ENCODE measurements at regions not wholly inside any gene's neighbourhood (a gene's known extent, or its start where the extent isn't known, plus 50 kb on each side); places are given as distances from the start of the nearest gene placed in this dataset.
"Not testable (repeated sequence)": the region's sequence is repeated elsewhere in the genome, so short reads cannot be mapped to it uniquely, and the experiment has no call there.

DNA sequence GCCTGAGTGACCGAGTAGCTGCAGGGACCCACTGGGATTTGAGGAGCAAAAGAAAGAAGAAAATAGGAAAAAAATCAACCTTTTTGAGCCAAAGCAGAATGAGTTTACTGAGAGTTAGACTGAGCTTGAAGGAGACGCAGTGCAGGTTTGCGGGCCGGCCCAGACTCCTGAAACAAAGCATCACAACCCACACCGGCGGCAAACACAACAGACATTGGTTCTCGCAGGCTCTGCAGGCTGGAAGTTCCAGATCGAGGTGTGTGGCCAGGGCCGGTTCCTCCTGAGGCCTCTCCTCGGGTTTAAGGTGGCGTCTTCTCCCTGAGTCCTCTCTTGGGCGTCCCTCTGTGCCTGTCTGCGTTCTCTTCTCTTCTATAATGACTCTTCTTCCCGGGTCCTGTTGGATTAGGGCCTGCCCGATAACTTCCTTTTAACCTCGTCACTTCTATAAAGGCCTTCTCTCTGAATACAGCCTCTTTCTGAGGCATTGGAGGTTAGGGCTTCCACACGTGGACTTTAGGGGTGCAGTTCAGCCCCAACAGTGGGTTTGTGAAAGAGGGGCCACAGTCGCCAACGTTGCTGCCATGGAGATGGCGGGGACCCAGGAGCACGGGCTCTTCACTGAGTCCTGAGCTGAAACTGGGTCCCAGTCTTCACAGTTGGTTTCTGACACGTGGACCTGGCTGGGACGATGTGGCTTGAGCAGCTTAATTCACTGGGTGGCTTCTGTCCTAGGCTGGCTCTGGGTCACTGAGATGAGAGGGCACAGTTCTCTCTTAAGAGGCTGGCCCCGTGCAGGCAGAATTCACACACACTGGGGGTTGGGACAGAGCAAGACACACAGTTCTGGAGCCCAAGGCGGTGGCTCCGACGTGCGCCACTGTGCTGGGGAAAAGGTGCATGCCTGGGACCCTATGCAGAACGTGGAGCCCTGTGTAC, 1047.7 kb downstream of the BRD1 start:
- DNase-seq (ENCODE audit: low read depth, low spot score): no peak

DNA sequence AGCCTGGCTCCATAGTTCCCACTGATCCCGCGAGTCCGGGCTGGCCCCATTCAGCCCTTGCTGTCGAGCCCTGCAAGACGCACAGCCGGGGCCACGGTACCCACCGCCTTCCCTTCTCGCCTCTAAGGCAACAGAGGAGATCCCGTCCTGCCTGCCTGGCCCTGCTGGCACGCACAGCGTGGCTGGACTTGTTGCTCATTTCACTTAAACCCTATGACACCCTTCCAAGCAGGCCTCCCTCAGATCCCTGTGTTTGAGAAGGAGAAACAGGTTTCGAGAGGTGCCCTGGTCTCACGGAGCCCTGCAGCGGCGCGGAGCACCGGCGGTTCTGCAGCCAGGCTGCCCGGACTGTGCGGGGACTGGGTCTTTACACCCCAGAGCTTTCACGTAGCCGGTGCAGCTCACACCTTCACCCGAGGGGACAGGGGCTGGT, 1048.4 kb downstream of the BRD1 start:
- no peak for DNase-seq (ENCODE audit: low read depth, low spot score)

DNA sequence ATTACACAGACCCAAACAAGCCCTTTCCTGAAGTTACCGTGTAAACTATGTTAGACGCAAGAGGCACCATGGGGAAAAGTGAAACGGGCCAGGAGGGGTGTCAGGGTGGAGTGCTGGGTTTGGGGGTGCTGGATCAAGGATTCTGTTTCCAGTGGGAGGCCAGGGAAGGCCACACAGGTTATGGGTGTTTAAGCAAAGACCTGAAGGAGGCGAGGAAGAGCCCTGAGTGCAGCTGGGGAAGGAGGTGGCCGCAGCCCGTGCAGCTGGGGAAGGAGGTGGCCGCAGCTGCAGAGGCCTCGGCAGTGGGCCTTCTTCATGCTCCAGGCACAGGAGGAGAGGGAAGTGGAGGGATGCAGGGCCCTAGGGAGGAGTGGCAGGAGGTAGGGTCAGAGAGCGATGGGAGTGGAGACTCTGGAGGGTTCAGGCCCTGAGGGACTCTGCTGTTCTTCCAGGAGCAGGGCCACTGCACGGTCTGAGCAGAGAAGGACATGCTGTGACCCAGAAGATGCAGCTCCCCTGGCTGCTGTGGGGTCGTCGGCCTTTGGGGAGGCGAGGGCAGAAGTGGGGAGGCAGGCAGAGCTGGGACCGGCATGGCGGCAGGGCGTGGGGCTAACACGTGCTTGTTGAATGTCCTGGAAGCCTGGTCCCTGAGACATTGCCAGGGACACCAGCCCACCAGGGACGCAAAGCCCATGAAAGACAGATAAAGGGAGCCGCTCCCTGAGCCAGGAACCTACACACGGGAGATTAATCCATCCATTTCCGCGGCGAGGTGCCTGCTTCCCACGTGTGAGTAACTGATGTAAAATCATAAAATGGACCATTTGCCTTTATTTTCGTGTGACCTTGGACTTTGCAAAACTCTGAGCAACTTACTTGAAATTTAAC, 1049.1 kb downstream of the BRD1 start:
- no peak for DNase-seq (ENCODE audit: low read depth, low spot score)

DNA sequence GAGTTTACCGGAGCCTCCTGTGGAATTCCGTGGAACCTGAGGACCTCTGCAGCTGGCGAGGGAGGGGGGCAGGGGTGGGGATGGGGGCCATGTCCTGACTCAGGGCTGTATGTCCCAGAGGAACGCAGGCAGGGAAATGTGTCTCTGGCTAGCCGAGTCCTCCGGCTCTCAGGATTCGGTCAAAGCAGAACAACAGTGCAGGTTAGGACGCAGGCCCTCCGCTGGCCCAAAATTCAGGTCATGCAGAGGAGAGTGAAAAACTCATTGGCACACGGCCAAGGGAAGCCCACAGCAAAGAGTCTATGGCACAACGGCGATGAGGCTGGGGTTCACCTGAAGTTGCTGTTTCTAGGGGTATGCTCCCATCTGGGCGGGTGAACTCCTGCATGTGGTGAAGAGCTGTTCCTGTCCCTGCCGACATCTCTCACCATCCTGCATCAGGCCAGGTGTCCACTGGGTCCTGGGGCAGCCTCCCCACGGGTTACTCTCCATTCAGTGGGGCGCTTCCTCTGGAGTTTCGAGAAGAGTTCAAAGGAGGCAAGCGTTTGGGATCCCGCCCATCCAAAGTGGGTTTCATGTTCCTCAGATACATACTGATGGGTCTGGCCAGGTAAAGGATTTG, 1055.3 kb downstream of the BRD1 start:
- no peak for DNase-seq (ENCODE audit: low read depth, low spot score)

DNA sequence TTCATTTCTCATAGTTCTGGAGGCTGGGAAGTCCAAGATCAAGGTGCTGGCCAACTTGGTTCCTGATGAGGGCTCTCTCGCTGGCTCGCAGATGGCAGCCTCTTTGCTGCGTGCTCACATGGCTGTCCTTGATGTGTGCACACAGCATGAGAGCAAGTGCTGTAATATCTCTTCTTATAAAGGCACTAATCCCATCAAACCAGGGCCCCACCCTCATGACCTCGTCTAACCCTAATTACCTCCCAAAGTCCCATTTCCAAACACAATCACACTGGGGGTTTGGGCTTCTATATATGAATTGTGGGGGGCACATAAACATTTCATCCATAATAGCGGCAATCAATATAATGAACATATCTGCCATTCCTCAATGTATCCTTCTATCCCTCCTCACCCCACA, 1062.1 kb downstream of the BRD1 start:
- no peak for DNase-seq (ENCODE audit: low read depth, low spot score)

DNA sequence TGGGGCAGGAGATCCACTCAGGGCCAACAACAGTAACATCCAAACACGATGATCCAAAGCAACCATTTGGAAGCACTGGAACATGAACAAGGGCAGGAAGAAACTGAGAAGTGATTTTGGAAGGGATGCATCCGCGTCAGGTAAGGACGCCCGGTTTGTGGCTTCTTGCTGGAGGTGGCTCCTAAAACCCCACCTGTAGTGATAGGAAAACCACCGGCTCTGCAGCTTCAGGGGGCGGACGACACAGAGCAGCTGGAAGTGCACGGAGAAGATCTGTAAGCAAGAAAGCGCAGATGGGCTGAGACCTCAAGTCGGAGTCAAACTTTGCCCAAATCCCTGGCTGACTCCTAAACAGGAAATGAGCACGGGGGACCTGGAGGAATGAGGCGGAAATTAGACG, 1066.1 kb downstream of the BRD1 start:
- no peak for DNase-seq (ENCODE audit: low read depth, low spot score)

DNA sequence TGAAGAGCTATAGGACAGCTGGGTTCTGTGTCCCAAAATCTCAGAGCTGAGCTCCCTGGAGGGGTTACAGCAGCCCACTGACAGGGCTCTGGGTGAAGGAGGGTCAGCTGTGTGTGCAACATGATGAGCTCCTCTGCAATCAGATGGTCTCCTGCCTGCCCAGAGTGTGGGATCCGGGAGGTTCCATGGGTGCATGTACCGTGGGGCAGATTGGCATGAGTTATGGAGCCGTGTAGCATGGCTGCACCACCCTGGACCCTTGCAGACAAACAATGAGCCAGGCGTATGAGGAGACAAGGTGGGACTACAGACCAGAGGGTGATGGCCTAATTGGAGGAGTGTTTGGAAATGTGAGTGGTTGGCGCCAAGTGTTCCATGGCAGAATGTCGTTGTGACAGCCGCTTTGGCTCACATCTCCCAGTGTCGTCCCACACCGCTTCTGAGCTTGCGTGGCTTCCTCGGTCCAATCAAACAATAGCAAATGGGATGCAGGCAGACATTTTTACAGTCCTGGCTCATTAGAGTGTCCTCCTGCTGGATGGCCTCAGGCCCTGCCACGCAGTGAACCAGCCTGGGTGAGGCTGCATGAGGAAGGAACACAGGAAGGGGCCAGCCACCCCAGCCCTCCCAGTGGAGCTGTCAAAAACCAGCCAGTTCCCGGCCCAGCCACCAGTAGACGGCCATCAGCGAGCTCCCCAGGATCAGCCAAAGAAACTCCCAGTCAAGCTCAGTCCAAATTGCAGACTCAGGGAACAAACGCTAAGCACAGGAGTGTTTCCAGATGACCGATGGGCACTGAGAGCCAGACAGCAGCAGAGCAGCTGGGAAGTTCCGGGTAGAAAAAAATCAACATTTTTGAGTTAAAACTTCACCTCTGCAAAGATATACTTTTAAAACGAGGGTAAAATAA, 1066.9 kb downstream of the BRD1 start:
- no peak for DNase-seq (ENCODE audit: low read depth, low spot score)

DNA sequence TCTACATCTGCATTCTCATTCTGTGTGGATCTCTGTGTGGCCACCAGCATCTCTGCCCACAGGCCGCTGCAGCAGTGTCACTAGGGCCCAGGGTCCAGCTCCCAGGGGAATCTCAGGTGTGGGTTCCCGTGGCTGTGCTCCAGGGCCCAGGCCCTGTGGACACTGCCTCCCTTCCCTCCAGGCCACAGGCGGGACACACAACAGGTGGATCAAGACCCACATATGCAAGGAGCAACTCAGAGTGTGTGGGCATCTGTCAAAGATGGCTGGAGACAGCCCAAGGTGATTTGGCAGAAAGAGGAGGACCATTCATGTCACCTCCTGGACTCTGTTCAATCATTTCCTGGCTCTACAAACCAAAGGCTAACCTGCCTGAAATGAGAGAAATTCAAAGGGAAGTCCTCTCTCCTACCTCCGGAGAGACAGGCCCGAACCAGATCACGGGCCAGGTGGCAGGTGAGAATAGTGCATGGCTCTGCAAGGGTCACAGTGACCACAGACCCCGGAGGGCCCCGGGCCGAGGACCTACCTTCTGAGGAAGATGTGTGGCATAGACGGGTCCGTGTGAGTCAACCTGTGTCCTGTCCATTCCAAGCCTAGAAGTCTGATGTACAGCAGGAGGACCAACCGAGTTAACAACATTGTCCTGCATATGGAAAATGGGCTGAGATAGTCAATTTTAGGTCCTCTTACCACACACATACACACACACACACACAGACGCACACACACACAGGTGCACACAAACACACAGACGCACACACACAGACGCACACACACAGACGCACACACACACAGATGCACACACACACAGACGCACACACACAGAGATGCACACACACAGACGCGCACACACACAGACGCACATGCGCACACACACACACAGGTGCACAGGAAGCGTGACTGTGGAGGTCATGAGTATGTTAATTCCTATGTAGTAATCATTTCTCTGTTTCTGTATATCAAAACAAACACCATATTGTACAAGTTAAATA, 1068.5 kb downstream of the BRD1 start:
- no peak for DNase-seq (ENCODE audit: low read depth, low spot score)

DNA sequence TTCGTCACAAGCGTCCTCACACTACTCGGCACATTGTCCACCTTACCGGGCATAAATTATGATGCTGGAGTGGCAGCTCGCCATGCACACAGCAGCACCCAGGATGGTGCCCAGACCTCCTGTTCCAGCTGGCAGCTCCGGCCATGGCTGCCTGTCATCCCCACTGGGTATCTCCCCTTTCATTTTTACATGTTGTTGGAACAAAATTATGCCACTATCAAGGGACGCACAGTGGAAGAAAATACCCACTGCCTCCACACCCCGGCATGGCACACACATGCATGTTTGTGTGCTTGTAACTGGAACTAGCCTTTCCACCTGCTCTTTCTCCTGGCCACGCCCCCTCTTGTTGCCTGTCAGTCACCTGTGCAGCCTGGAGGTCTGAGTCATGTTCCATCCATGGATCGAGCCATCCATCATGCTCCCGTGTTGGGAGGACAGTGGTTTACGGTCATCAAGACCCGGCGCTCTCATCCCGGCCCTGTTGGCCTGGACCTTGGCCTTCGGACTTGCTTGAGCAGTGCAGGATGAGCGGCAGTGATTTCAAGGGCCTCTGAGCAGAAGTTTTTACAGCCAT, 1069.6 kb downstream of the BRD1 start:
- DNase-seq (ENCODE audit: low read depth, low spot score): no peak

DNA sequence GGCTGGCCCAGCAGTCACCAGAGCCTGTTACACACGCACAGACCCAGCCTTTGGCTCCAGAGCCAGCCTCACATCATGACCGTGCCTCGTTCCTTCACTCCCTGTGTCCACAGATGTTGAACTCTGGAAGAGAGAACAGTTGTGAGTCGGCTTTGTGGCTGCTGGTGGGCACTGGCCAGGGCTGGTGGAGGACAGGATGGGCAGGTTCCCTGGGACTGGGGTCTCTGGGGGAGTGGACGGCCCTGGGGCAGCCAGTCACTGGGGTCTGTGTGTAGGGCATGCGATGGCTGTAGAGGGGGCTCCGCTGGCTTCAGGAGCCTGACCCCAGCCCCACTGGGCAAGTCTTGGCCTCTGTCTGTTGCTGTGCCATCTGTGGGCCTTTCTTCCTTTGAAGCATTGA, 1070.1 kb downstream of the BRD1 start:
- DNase-seq (ENCODE audit: low read depth, low spot score): no peak

DNA sequence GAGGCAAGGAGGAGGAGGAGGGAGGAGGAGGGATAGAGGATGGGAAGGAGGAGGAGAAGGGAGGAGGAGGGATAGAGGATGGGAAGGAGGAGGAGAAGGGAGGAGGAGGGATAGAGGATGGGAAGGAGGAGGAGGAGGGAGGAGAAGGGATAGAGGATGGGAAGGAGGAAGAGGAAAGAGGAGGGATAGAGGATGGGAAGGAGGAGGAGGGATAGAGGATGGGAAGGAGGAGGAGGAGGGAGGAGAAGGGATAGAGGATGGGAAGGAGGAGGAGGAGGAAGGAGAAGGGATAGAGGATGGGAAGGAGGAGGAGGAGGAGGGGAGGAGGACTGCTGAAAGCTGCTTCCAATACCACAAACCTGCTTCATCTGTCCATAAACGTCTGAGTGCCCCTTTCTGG, 1070.5 kb downstream of the BRD1 start:
- DNase-seq (ENCODE audit: low read depth, low spot score): not testable (repeated sequence)

DNA sequence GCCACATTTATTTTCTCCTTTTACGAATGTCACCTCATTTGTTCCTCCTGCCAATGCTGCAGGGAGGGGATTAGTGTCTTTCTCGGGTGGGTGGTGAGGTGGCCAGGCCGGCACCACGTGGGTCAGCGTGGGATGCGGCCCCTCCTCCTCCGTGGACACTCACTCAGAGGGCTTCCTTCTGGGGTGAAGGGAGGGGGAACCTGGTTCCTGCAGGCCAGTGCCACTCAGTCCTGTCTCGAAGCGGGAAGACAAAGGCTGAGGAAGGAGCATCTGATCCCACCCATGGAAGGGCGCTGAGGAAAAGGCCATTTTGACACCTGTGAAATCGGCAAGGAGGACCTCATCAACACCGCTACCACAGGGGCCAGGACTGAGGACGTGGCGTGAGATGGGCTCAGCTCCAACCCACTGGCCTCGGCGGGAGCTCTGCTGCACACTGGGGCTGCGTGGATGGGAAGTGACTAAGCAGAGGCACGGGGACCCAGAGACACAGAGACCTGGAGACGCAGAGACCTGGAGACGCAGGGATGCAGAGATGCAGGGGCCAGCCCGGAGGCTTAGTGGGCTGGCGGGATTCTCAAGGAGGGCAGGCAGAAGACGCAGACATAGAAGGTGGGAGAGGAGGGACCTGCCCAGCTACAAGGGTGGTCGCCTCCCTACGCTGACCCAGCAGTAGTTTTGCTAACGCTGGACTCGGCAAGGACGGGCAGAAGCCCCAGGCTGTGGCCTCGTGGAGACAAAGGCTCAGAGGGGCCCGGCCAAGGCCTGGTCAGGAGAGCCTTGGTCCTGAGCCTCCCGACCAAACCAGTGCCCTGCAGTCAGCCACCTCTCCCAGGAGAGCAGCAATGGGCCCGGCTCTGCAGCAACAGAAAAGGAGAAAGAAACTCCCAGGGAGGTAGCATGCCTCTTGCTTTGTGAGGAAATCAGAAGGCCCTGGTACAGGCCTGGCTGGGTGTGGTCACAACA, 1071.2 kb downstream of the BRD1 start:
- DNase-seq (ENCODE audit: low read depth, low spot score): no peak

DNA sequence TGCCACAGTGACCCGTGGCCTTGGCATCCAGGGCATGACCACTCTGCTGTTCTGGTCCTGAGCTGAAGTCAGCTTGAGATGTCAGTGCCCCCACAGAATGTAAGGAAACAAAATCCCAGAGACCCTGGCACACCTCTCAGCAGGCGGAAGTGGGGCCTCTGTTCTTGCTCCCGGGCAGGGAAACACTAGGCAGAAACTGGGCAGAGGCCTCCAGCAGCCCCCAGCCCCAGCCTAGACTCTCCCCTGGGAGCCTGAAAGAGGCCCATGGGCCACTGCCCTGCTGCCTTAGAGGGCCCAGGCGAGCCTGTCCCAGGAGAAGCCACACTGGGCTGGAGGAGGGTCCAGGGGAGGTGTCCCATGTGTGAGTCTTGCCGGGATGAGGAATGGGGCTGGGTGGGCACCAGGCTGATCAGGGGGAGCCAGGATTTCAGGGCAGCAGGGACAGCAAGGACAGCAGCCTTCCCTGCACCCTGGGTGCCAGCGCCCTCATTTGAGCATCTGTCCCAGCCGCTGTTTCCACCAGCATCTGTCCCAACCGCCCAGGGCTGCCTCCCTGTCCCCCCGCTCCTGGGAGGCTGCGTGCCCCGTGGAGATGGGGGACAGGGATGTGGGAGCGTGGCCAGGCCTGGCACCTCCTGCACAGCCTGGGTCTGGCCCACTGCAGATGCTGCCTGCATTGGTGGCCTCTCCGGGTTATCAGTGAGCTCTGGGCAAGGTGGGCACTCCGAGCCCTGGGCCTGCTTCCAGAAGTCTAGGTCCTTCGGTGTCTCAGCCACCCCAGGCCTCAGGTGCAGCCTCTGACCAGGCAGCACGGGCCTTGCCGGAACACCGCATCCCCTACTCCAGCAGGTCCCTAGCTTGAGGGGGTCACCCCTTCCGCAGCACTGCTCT, 1072.4 kb downstream of the BRD1 start:
- DNase-seq (ENCODE audit: low read depth, low spot score): no peak

DNA sequence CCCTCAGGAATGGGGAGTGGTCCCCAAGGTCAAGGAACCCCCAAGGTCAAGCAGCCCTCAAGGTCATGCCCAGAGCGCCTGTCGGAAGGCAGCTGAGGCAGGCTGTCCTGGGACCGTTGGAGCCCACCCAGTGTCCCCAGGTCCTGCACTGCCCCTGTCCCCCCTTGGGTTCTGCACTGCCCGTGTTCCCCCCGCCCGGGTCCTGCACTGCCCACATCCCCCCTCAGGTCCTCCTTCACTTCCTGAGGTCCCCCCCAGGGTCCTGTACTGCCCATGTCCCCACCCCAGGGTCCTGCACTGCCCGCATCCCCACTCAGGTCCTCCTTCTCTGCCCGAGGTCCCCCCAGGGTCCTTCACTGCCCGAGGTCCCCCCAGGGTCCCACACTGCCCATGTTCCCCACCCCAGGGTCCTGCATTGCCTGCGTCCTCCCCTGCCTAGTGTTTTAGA, 1073.0 kb downstream of the BRD1 start:
- DNase-seq (ENCODE audit: low read depth, low spot score): no peak

DNA sequence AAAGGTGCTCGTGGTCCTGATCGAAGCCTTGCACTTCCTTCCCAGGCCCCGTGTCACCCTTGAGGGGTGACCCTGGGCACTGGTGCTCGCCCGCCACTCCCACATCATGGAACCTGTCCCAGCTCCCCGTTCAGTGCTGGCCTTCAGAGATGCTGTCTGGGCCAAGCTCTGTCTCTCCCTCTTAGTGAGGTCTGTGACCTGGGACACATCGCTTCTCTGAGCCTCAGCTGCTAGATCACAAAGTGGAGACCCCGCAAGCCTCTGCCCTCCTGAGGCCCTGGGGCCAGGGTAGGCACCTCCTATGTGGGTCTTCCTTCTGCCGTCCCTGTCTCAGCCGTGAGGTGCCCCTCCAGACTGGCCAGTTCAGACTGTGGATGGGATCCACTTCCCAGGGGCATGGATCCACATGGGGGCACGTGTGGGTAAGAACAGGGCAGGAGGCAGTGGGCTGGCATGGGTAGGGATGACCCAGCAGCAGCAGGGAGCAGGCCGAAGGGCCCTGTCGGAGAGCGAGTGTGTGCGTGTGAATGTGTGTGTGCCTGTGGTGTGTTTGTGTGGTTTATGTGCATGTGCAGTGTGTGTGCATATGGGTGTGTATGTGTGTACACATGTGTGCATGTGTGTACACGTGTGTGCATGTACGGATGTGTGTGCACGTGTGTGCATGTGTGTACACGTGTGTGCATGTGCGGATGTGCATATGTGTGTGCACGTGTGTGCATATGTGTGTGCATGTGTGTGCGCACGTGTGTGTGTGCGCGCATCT, 1073.7 kb downstream of the BRD1 start:
- no peak for DNase-seq (ENCODE audit: low read depth, low spot score)

DNA sequence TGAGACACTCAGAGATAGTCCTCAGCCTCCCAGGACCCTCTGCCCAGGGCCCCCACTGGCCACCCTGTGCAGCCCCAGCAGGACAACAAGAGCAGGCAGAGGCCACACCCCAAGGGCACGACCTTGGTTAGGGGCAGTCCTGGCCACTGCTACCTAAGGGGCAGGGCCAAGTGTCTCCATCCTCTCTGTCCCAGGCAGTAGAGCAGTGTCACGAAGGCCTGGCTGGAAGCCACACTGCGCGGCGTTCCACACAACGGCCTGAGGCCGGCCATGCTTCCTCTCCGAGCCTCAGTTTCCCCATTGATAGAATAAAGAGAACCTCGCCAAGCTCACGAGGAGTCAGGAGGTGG, 1074.3 kb downstream of the BRD1 start:
- no peak for DNase-seq (ENCODE audit: low read depth, low spot score)
